NCI-H1105 (cell line): ENCODE measurements at regions not wholly inside any gene's neighbourhood (a gene's known extent, or its start where the extent isn't known, plus 50 kb on each side); places are given as distances from the start of the nearest gene placed in this dataset.
"Not testable (repeated sequence)": the region's sequence is repeated elsewhere in the genome, so short reads cannot be mapped to it uniquely, and the experiment has no call there.

Experiments
- DNase-seq: peaks from one replicate; lab custom pipeline; 2025; lab: John Stamatoyannopoulos, UW

DNA sequence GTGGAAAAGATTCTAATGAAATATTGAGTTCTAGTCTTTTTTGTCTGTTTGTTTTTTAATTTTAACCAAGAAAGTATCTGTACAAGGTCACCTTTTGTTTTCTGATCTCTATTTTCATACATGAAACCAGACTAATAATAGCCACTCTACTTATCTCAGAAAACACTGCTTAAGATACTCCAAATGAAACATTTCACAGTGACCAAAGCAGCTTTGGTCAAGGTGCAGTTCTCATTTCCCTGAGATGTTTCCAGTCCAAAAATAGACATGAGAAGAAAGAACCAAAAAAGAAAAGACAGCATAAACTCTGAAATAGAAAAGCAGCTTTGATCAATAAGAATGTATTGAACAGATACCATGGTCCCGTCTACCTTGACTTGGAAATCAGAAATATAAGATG lies 782.8 kb downstream of the RAB28 start:
- DNase-seq: no peak

DNA sequence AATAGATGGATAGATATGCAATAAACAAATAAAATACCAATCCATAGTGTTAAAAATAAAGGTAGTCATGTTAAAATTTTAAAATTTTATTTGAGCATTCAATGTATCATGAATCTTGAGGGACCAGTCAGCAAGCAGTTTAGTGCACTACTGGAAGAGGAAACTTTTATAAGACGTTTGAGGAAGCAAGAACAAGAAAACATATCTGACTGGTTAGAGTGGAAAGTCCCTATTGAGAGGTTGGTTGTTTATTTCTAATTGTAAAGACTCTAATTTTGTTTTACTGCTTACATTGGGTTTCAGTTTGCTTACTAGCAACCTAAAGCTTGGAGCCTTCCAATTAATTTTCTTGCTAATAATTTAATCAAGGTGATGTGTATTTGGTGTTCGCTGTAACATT lies 786.2 kb downstream of the RAB28 start:
- DNase-seq: no peak

GRCh38 chr4:12692815-12693214 lies 791.3 kb downstream of the RAB28 start:
- DNase-seq: no peak

DNA sequence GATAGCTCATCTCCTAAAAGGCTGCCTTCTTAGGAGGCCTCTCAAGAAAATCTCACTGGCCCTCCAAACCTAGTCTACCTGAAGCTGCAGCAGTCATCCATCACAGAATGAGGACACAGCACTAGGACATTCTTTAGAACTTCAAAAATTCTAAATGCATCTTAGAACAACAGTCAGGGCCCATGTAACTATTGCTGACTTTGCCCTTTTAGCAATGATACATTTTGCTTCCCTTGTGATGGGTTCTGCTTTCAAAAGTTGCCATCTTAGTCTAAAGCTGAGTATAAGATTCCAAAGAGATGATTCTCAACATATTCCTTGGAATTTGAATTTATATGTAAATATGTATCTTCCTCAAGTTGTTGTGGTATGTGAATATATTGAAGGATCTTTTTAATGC lies 793.0 kb downstream of the RAB28 start:
- DNase-seq: no peak

DNA sequence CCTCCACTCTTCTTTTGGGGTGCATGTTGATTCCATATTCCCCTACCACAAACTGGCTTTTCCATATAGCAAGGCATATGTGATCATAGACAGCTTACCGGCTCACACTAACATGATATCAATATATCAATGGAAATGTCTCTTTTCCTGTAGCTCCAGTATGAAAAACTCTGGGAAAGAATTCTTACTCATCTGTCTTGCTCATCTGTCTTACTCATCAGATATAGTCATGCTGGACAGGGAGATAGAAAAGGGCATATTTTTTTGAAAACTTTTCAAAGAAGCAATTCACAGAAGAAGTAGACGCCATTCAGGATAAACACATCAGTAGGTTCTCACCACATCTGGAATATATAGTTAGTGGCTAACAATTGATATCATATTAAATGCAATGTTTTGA lies 794.7 kb downstream of the RAB28 start:
- DNase-seq: no peak

DNA sequence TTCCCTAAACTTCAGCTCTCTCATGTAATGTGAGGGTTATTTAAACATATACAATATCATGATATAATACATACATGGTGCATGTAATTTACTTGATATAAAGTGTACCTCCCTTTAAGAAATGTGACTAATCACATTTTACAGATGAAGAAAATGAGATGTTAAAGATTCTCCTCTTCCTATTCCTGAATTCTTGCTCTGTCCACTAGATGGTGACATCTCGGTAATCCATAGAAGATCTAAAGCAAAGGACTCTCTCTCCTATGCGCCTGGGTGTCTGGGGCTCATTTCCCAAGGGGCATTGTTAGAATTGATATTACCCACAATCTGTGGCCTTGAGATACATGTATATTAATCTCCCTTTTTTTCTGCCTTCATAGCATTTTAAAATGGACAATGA lies 804.9 kb downstream of the RAB28 start:
- no peak for DNase-seq

GRCh38 chr4:12674184-12674583 lies 810.0 kb downstream of the RAB28 start:
- DNase-seq: no peak

- no peak for DNase-seq
Observed at GRCh38 chr4:12672303-12672702, 811.8 kb downstream of the RAB28 start.

DNA sequence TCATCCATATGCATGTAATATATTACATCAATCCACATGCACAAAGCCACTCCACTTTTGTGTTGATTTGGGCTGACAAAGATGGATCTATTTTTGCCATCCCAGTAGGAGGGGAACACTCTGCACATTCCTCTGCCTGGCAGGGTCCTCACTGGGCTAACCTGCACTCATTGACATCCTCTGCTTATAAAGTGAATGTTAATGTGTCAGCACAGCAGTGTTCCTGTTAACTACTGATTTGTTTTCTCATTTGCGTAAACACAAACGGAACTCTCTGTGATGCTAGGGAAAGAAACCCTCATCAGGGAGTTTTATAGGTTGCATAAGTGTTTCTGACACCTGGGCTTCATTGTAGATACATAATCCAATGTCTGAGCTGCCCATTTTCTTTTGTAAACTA lies 826.0 kb downstream of the RAB28 start:
- DNase-seq: no peak

- DNase-seq: no peak
Observed at GRCh38 chr4:12651876-12652275, 832.3 kb downstream of the RAB28 start.

GRCh38 chr4:12645732-12646131 lies 838.4 kb downstream of the RAB28 start:
- DNase-seq: no peak

GRCh38 chr4:12644261-12644660 lies 839.9 kb downstream of the RAB28 start:
- DNase-seq: no peak

- no peak for DNase-seq
Observed at GRCh38 chr4:12636191-12636590, 847.9 kb downstream of the RAB28 start.

DNA sequence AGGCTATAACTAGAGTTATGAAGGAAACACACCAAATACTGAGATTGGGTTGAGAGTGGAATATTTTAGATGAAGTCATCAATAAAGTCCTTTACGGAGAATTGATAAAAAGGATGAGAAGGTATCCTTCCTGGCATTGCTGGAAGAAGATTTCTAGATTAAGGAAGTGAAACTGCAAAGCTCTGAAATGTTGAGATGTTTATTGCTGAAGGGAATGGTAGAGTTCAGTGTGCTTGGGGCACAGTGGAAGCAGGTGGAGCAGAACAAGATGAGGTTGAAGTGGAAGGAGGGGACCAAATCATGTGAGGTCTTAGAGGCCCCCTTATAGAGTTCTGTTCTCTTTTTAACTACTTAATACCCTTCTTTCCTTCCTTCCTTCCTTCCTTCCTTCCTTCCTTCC lies 848.5 kb downstream of the RAB28 start:
- no peak for DNase-seq

DNA sequence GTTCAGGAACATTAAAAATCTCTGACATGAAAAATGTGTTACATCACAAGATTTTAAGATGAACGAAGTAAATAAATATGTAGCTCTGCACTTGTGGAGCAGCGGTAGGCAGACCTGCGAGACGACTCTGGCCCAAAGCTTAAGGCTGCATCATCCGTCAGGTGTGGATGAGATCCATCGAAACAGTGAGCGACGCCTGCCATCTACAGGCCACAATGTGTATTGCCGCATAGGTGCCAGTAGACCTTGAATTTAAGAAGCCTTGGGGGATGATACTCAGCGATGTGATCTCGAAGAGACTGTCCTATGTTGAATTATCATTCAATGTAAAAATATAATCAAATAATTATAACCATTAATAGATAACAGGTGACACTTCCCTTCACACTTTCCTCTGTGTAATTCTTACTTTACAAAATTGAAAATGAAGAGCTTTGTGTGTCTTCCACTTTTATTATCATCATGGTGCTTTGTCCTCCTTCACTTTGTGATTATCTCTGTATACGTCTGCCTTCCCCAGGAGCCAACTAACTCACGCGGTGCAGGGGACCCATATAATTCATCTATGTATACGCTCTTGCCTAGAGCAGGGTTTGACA lies 851.0 kb downstream of the RAB28 start:
- DNase-seq: peak; percentile 41

DNA sequence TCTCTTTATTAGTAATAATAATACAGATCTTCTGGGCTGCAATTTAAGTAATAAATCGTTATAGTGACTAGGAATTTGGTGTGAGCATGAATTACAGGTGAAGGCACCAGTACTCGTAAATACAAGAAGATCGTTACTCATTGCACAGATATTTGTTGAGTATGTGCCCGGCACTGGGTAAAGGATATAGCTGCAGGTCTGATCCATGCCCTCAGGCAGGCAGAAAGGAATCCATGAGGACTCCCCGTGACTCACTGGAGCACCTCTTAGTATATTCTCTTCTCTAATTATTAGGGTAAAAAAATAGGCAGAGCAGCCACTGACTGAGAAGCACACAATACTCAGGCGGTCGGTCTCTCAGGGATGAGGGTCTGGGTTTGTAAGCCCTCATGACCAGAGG lies 868.3 kb downstream of the RAB28 start:
- no peak for DNase-seq

GRCh38 chr4:12612876-12613275 lies 871.3 kb downstream of the RAB28 start:
- no peak for DNase-seq

DNA sequence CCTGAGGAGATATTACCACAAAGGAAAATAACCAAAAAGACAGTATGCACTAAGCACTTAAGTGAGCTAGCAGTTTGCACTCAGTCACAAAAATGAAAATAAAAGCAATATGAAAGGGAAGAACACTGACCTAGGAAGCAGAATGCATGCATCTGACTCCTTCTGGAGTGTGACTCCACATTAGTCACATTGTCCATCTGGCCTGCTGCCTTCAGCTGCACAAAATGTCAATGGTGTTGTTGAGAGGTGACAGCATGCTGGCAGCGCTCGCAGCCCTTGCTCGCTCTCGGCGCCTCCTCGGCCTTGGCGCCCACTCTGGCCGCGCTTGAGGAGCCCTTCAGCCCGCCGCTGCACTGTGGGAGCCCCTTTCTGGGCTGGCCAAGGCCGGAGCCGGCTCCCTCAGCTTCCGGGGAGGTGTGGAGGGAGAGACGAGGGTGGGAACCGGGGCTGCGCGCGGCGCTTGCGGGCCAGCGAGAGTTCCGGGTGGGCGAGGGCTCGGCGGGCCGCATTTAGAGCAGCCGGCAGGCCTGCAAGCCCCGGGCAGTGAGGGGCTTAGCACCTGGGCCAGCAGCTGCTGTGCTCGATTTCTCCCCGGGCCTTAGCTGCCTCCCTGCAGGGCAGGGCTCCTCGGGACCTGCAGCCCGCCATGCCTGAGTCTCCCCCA lies 874.8 kb downstream of the RAB28 start:
- DNase-seq: not testable (repeated sequence)

- no peak for DNase-seq
Observed at GRCh38 chr4:12595986-12596385, 888.2 kb downstream of the RAB28 start.

GRCh38 chr4:12595489-12595888 lies 888.7 kb downstream of the RAB28 start:
- DNase-seq: no peak

DNA sequence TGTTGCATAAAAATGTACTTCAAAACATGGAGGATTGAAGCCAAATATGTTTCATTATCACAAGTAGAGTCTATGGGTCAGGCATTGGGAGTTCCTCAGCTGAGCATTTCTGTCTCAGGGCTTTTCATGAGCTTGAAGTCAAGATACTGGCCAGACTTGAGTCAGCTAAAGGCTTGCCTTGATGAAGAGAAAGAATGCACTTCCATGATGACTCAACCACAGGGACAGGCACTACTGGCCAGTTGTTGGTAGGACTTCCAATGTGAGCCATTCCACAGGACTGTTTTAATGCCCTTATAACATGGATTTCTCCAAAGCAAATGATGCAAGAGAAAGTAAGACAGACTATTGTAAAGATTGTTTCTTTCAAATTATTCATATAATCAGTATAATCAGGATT lies 895.6 kb downstream of the RAB28 start:
- DNase-seq: no peak

- DNase-seq: no peak
Observed at GRCh38 chr4:12586242-12587006, 897.7 kb downstream of the RAB28 start.

DNA sequence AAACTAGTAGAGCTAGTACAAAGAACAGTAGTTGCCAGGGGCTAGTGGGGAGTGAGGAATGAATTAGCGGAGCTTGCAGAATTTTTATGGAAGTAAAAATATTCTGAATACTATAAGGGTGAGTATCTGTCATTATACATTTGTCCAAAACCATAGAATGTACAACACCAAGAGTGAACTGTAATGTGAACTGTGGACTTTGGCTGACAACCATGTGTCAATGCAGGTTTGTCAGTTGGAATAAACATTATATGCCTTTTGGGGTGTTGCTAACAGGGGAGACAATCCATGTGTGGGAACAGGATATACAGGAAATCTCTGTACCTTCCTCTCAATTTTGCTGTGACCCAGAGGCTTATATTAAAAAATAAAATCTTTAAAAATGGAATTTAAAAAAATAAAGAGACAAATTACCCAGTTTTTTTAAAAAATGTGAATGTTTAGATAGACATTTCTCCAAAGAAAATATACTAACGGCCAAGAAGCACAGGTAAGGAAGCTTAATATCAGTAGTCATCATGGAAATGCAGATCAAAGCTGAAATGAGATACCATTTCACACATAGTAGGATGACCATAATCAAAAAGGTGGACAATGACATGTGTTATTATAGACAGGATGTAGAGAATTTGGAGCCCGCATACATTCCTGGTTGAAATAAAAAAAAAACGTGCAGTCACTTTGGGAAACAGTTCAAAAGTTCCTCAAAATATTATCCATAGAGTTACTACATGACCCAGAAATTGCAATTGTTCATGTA lies 899.8 kb downstream of the RAB28 start:
- no peak for DNase-seq
